Pancreas (tissue), 10 donors: ENCODE measurements at regions not wholly inside any gene's neighbourhood (a gene's known extent, or its start where the extent isn't known, plus 50 kb on each side); places are given as distances from the start of the nearest gene placed in this dataset.

Experiments
- ATAC-seq, 4 donors: fragments of 200-7000 bp; cut with Tn5 transposase; one replicate each; pipeline versions ENCODE4 v1.8.0 to v1.9.1; 2020; ENCODE audit warnings: mild to moderate bottlenecking in 4 of 4, moderate library complexity in 4 of 4
- DNase-seq, 6 donors: peaks; one replicate each; pipeline ENCODE4 v3.0.0-alpha.2; 2020
- FAIRE-seq: peaks from 2 replicates; lab custom pipeline; 2012; peaks lifted over from hg19 to GRCh38; lab: Jason Lieb, UNC
- H3K27ac ChIP-seq, 4 donors: fragments of 200-600 bp; sonication (generic); 1 replicate in 3 of 4; 2 replicates in 1 of 4; pipeline versions ENCODE4 v1.5.0 to v1.8.0; 2020
- H3K27me3 ChIP-seq, 4 donors: fragments of 200-600 bp; one replicate each; pipeline ENCODE4 v1.8.0; 2021
- H3K36me3 ChIP-seq, 3 donors: fragments of 200-600 bp; sonication (generic) in 1 of 3; one replicate each; pipeline versions ENCODE4 v1.5.0 to v1.8.0; 2020 to 2021
- H3K4me1 ChIP-seq, 3 donors: fragments of 200-600 bp; one replicate each; pipeline ENCODE4 v1.8.0; 2021
- H3K4me3 ChIP-seq, 4 donors: fragments of 200-600 bp; sonication (generic) in 2 of 4; one replicate each; pipeline versions ENCODE4 v1.5.0 to v1.8.0; 2020 to 2021
- H3K9me3 ChIP-seq, 4 donors: fragments of 200-600 bp; one replicate each; pipeline ENCODE4 v1.8.0; 2021
- WGBS, 2 donors: extraction: QIAGEN DNeasy Blood & Tissue Kit; methylation state at CpG; one replicate each; pipeline ENCODE4 v1.1.7; 2013; 5-methylcytosine and 5-hydroxymethylcytosine counted together
- intact Hi-C, 3 donors: fragments of 100-400 bp; cut with DNase I; formaldehyde crosslinking; loops; one replicate each; pipeline versions ENCODE4 v1.11.1 to v1.14.2; 2022
- TF ChIP-seq, protein P1 (sequence below), 4 donors: fragments of 200-600 bp; sonication (generic) in 3 of 4; IDR thresholded peaks; one replicate each; pipeline versions ENCODE4 v1.5.0 to v1.8.0; 2021; ENCODE audit warnings: antibody characterized with exemption in 4 of 4
- donor health status: healthy with polysubstance abuse.
- donor health status: DM: no; HTN: no; CAD: no; lungs with moderate emphysema.
- donor health status: DM: no; HTN: no; CAD: no.
- donor health status: control.
- donor health status: control.
- donor health status: Bipolar disorder and iron deficiency.
- donor health status: DM: yes; HTN: yes; CAD: no.
- donor health status: DM: no; HTN: no; CAD: no.
- donor health status: DM: no; HTN: no; CAD: no.
- donor health status: DM: yes; HTN: yes; CAD: no.

GRCh38 chr3:95215437-95215957 lies 1152.6 kb downstream of the NSUN3 start:
- H3K27me3 ChIP-seq = no peaks in the 10 kb centered on the region
- FAIRE-seq (no peak), DNase-seq (no peak), ATAC-seq (no peak)
- intact Hi-C loops = no loop called here
- H3K9me3 ChIP-seq = no peaks in the 10 kb centered on the region
- peaks cover 0 to 7% (median 7%) of the 10 kb centered on the region in 3 donors for H3K4me1 ChIP-seq
- no peak overlapping the region for H3K4me3 ChIP-seq
- WGBS, 2 donors = 79 to 88% methylated on average over 1 of the region's 1 CpG
- H3K27ac ChIP-seq = no peak overlapping the region
- H3K36me3 ChIP-seq = no peaks in the 10 kb centered on the region
- TF ChIP-seq, protein P1, sequence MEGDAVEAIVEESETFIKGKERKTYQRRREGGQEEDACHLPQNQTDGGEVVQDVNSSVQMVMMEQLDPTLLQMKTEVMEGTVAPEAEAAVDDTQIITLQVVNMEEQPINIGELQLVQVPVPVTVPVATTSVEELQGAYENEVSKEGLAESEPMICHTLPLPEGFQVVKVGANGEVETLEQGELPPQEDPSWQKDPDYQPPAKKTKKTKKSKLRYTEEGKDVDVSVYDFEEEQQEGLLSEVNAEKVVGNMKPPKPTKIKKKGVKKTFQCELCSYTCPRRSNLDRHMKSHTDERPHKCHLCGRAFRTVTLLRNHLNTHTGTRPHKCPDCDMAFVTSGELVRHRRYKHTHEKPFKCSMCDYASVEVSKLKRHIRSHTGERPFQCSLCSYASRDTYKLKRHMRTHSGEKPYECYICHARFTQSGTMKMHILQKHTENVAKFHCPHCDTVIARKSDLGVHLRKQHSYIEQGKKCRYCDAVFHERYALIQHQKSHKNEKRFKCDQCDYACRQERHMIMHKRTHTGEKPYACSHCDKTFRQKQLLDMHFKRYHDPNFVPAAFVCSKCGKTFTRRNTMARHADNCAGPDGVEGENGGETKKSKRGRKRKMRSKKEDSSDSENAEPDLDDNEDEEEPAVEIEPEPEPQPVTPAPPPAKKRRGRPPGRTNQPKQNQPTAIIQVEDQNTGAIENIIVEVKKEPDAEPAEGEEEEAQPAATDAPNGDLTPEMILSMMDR (IDR thresholded peaks at IDR 0.05) = no peak

DNA sequence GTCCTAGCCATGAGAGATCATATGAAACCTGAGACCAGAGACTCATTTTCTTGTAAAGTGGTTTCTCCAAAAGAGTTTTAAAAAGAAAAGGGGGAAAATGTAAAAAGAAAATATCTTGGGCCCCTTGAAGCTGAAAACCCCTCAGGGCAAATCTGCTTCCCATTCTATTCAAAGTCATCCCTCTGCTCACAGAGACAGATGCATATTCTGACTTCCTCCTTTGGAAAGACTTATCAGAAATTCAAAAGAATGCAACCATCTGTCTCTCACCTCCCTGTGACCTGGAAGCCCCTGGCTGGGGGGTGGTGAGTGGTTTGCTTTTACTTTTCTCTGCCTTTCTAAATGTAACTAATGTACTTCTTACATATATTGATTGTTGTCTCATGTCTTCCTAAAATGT lies 1154.8 kb downstream of the NSUN3 start:
- Histone ChIP-seq H3K4me3 (no peak overlapping the region), H3K4me1 (peaks cover 0 to 7% (median 7%) of the 10 kb centered on the region in 3 donors), H3K27me3 (no peaks in the 10 kb centered on the region), H3K9me3 (no peaks in the 10 kb centered on the region), H3K36me3 (no peaks in the 10 kb centered on the region), H3K27ac (no peak overlapping the region)
- DNase-seq (no peak), FAIRE-seq (no peak), ATAC-seq (no peak)
- intact Hi-C loops = no loop called here
- TF ChIP-seq, protein P1 (IDR thresholded peaks at IDR 0.05) = no peak

GRCh38 chr3:95218484-95218883 lies 1155.6 kb downstream of the NSUN3 start:
- no peaks in the 10 kb centered on the region for H3K36me3 ChIP-seq
- DNase-seq (no peak), ATAC-seq (peak in 1 of 4 donors; percentile 36), FAIRE-seq (no peak)
- 2 to 8% methylated on average over 1 of the region's 1 CpG for WGBS, 2 donors
- H3K27me3 ChIP-seq = no peaks in the 10 kb centered on the region
- intact Hi-C loops = no loop called here
- H3K4me1 ChIP-seq = peaks cover 0 to 7% (median 7%) of the 10 kb centered on the region in 3 donors
- H3K27ac ChIP-seq = no peak overlapping the region
- TF ChIP-seq, protein P1 (IDR thresholded peaks at IDR 0.05) = no peak
- no peaks in the 10 kb centered on the region for H3K9me3 ChIP-seq
- H3K4me3 ChIP-seq = no peak overlapping the region

- WGBS, 2 donors = 72 to 86% methylated on average over 5 of the region's 5 CpGs
- no peak for DNase-seq
- TF ChIP-seq, protein P1 (IDR thresholded peaks at IDR 0.05) = no peak
- Histone ChIP-seq H3K27ac (no peak overlapping the region), H3K4me3 (no peak overlapping the region), H3K36me3 (no peaks in the 10 kb centered on the region), H3K9me3 (no peaks in the 10 kb centered on the region), H3K27me3 (no peaks in the 10 kb centered on the region), H3K4me1 (no peaks in the 10 kb centered on the region)
- ATAC-seq = no peak
- FAIRE-seq = no peak
- intact Hi-C loops = no loop called here
These were observed 1163.6 kb downstream of the NSUN3 start for GRCh38 chr3:95226437-95226836.

- ATAC-seq = no peak
- no peaks in the 10 kb centered on the region for H3K9me3 ChIP-seq
- no peak overlapping the region for H3K27ac ChIP-seq
- WGBS, 2 donors = 59 to 60% methylated on average over 4 of the region's 4 CpGs
- no peak for DNase-seq
- no peaks in the 10 kb centered on the region for H3K27me3 ChIP-seq
- TF ChIP-seq, protein P1 (IDR thresholded peaks at IDR 0.05) = no peak
- no peaks in the 10 kb centered on the region for H3K36me3 ChIP-seq
- no peak overlapping the region for H3K4me3 ChIP-seq
- no peak for FAIRE-seq
- H3K4me1 ChIP-seq = no peaks in the 10 kb centered on the region
- intact Hi-C loops = no loop called here
These were observed 1164.2 kb downstream of the NSUN3 start for GRCh38 chr3:95227092-95227491.
